Erythroblast (primary cell): ENCODE measurements at regions not wholly inside any gene's neighbourhood (a gene's known extent, or its start where the extent isn't known, plus 50 kb on each side); places are given as distances from the start of the nearest gene placed in this dataset.

Experiments
- GATA1 ChIP-seq: IDR thresholded peaks from 2 replicates; pipeline ENCODE4 v1.6.1; 2011; ENCODE audit warnings: low read depth, mild to moderate bottlenecking, control low read depth, low read length, moderate library complexity
- POLR2A ChIP-seq: IDR thresholded peaks from 2 replicates; pipeline ENCODE4 v1.6.1; 2011; ENCODE audit warnings: mild to moderate bottlenecking, low read length

- TF ChIP-seq POLR2A: no peak
- no peak for TF ChIP-seq GATA1
Measured at GRCh38 chr9:117485176-117485575, 70.3 kb upstream of the ASTN2 start.
